NAMALWA (cell line): ENCODE measurements at regions not wholly inside any gene's neighbourhood (a gene's known extent, or its start where the extent isn't known, plus 50 kb on each side); places are given as distances from the start of the nearest gene placed in this dataset.
"Not testable (repeated sequence)": the region's sequence is repeated elsewhere in the genome, so short reads cannot be mapped to it uniquely, and the experiment has no call there.

Source experiments
- DNase-seq: peaks from one replicate; pipeline ENCODE4 v3.0.0-alpha.2; 2015; ENCODE audit warnings: low spot score

DNA sequence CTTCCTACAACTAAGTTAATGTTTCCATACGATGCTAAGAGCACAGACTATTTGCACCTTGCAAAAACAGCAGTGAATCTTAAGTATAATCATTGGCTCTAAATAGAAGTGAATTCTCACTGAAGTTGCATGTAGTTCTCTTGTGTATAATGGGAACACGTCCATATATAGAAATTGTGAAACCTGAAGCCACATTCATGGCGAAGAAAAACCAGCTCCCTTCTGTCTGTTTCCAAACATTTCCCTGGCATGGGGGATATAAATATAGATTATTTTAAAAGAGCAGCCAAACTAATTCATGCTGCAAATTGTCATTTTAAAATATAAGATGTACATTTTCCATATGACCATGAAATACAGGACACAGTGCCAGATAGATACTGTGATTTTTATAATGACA, 71.1 kb downstream of the TRAM1L1 start:
- no peak for DNase-seq

DNA sequence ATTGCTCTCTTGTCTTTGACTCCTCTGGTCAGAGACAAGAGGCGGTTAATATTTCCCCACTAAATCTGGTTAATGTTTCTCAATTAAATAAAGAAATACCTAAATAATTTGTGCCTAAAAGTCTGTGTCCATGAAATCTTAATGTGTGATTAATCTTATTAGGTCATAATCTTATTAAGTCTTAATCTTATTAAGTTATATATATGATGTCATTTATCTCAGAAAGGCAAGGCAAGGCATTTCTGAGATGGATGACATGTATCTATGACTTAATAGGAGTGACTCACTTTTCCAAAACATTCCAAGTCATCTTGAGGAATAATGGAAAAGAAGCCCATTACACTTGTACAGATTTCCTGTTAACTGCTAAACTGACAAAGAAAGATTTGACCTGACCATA, 74.7 kb downstream of the TRAM1L1 start:
- no peak for DNase-seq

DNA sequence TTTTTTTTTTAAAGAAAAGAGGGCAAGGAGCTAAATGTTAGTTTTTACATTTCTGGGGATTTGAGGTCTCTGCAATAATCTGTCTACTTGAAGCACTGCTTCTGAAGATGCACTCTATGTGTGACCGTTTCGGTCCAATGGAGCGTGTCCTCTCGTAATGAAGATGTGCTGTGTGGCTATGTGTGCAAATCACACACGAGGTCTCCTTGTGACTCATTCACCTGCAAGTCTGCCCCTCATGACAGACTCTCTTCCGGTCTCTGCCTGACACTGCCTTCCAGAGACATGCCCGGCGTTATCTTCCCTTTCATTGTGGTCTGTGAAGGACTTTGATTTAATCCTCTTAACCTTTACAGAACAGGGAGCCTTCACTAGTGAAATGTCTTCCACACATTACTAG, 84.3 kb downstream of the TRAM1L1 start:
- peak; percentile 23 for DNase-seq

DNA sequence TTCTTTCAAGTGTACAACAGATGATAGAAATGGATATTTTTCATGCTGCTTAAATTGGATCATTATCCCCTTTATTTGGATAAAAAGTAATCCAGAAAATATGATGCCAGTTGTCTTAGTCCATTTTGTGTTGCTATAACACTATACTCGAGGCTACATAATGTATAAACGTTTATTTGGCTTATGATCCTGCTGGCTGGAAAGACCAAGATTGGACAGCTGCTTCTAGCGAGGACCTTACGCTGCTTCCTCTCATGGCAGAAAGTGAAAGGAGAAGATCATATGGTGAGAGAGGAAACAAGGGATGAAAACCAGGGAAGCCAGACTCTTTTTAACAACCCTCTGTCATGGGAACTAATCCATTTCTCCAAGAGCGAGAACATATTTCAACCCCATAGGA, 102.7 kb downstream of the TRAM1L1 start:
- DNase-seq = no peak

DNA sequence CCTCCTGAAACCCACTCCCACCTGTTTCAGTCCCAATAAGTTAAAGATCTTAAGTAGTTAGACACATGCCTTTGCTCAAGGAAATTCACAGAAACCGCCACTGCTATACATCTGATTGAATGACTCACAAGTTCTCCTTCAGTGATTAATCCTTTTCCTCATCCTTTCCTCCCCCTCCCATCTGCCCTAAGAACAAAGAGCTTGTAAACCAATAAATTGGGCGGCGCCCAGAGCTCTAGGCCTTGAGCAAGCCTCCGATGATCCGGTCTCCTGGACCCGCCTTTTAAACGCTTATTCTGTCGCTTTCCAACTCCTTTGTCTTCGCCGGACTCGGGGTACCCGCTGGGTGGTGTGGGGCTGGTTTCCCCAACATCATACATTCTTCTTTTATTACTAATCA, 104.9 kb downstream of the TRAM1L1 start:
- not testable (repeated sequence) for DNase-seq

DNA sequence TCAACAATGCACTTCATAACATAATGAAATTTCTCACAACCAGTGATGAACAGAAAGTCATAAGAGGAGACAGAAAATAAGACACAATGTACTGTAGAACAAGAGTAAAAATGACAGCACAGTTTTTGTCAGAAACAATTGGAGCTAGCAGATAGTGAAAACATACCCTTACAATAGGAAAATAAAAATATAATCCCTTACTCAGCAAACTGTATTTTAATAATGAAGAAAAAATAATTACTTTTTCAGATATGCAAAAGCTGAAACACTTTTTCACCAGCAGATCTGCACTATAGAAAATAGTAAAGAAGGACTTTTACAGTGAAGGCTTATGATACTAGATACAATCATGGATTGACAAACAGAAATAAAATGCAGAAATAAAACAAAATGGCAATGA, 126.3 kb downstream of the TRAM1L1 start:
- no peak for DNase-seq

DNA sequence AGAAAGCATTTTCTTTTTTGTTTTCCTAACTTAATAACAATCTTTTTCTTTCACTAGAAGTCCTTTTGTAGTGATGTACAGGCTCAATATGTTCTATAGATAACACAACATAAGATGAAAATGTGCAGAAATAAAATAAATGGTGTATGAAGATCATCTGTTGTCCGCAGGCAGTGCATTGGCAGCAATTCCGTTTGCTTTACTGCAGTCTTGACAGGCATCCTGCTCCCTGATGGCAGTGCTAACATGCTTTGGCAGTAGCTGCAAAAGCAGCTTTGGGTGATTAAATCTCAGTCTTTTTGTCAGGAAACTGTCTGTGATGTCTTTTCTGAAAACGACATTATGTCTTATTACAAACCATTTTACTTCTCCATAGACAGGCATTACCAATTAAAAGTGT, 131.4 kb downstream of the TRAM1L1 start:
- DNase-seq = no peak

DNA sequence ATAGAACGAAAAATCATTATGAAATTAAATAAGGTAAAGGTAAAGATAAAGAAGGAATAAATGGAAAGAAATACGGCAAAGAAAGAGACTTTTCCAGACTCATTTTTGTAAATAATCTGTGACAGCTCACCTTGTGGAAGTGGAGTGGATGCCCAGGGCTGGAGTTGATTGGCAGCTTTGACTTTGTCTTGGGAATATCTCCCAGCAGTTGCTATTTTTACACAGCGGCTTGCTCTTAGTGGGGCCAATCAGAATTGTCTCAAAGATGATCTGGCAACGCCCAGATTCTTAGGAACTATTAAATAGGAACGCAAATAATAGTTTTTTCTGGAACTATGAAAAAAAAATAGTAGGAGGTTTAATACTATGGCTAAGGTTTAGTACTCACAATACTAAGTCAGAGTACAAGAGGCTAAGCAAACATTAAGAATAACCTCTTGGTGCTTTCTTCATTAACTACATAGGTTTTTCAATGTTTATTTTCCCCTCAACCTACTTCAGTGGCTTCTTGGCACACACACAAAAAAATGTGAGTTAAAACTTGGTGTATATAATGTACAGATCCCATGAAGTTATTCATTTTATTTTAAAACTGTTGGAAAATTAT, 132.7 kb downstream of the TRAM1L1 start:
- no peak for DNase-seq

DNA sequence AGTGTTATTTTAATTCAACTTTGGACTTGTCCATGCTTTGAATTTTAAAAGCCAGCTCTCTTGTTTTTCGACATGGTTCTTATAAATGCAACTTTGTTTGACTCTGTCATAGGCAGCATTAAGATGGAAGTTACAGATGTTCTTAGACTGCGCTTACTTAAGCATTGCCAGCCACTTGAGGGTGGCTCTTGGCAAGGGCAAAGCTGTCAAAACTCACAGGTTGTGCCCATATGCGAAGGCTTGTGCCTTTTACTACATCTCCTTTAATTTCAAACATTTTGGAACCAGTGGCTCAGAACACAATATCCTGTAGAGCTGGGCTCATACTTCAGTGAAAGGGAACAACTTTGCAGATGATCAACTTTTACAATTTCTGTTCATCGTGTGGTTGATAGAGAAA, 135.5 kb downstream of the TRAM1L1 start:
- DNase-seq = no peak

DNA sequence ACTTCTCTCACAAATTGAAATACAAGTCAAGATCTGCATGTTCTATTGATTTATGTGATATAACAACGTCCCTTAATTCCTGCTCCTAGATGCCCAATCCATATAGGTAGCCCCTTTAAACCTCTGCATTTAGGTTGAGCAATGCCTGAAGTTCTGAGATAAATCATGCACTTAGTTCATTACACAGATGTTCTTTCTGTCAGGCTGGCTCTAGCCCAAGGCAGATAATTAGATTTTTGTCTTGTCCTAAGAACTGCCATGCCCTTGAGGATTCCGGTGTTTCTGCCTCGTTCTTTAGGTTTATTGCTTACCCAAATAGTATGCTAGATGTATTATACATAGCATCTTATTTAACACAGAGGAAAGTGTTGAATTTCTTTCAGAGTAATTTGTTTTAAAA, 143.1 kb downstream of the TRAM1L1 start:
- no peak for DNase-seq

DNA sequence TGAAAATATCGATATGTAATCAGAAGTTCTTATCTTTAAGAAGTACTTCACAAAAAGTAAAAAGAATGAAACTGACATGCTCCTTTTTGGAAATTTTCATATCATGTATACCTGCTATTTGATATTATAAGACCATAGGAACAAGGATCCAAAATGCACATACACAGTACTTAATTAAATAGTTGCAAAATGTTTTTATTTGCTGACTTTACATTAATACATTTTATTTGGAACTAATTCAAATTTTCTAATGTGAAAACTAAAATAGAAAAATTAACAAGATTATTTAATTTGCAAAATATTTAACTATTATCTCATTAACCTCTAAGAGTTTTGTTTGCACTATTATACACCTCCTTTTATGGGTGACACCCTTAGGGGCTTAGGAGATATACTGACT, 155.0 kb downstream of the TRAM1L1 start:
- DNase-seq = no peak

DNA sequence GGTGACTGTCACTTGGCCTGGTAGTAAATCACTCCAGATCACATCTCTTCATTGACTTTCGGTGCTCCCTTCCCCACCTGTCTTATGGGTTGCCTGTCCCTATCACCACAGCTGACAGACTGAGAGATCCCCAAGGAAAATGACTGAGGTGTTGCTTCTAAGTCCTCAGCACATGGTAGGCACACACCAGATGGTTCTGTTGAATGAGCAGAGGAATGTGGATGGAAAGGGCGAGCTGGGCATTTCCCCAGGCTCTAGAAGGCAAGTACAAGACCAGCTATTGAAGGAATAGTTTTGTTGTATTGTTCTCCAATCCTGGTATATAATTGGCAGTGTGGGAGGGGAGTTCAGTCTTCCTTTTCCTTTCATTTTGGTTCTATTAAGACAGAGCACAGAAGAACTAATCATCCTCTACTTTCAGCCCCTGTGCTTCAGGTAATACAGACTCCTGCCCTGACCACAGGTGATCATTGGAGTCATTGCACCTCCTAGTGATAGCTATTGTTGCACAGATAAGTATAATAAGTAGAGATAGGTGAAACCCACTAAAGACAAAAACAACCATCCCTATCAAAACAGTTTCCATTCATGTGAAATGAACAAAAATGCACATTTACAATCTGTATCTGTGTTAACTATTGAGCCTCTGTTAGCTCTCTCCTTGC, 158.6 kb downstream of the TRAM1L1 start:
- DNase-seq = no peak

DNA sequence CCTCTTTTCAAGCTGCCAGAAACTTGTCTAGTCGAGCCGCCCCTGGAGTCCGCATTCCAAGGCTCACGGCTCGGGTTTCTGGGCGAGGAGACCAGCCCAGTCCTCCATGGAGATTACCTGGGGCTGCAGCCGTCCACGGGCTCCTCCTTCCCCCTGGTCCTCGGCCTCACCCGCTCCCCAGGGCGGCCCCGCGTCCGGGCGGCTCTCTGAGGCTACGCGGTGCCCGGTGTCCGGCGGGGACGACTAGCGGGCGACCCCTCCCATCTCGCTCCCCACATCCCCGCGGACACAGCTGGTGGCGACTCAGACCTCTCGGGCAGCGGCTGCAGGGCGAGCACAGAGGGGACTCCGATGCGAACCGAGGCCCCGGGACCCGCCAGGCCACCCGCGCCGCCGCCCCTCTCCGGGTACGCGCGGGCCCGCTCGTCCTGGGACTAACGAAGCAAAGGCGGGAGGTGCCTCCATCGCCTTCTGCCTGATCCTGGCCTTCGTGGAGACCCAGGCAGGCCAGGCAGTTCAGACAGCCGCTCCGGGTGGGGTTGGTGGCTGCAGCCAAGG, 159.4 kb downstream of the TRAM1L1 start:
- no peak for DNase-seq

DNA sequence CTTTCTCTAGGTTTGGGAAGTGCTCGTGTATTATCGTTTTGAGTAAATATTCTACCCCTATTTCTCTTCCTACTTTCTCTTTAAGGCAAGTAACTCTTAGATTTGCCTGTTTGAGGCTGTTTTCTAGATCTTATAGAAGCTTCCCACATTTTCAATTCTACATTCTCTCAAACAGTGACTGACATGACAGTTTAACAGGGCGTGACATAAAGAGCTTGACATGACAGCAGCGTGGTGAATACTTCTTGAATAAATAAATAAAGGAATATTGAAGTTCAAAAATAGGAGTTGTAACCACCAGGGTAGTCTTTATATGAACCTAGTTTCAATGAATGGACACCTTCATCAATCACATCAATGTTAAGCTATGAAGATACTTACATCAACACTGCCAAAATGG, 162.0 kb downstream of the TRAM1L1 start:
- DNase-seq = no peak

DNA sequence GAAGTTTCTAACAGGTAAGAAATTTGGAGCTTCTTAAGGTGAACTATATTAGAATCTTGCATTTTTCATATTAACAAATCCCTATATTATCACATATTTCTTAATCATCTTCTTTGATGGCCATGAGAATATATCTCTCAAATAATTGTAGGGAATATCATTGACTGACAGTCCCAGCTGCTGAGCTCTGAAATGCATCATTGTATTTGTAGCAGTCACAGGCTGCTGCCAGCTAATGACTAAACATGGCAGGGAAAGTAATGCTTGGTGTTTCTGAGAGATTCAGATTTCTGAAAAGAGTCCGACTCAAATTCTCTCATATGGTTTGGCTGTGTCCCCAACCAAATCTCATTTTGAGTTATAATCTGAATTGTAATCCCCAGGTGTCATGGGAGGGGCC, 171.9 kb downstream of the TRAM1L1 start:
- DNase-seq = no peak

DNA sequence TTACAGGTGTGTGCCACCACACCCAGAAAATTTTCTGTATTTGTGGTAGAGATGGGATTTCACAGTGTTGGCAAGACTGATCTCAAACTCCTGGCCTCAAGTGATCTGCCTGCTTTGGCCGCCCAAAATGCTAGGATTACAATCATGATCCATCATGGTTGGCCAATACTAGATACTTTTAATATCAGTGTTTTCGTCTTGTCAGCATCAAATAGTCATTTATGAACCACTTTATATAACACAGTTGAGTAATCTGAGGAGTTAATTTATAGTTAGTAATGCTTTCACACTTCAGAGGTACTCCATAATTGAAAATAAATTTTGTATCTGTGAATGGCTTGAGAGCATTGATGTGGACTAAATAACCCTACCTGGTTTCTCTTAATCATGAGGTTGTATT, 178.6 kb downstream of the TRAM1L1 start:
- DNase-seq = no peak

DNA sequence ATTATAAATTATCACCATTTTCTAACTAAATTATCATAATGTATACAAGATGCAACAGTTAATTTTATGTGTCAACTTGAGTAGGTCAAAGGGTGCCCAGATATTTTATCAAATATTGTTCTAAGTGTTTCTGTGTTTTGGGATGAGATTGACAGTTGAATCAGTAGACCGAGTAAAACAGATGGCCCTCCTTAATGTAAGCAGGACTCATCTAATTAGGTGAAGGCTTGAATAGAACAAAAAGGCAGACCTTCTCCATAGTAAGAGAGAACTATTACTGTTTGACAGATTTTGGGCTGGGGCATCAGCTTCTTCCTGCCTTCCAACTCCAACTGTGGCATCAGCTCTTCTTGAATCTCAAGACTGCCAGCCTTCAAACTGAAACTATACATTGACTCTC, 185.8 kb downstream of the TRAM1L1 start:
- DNase-seq = no peak

DNA sequence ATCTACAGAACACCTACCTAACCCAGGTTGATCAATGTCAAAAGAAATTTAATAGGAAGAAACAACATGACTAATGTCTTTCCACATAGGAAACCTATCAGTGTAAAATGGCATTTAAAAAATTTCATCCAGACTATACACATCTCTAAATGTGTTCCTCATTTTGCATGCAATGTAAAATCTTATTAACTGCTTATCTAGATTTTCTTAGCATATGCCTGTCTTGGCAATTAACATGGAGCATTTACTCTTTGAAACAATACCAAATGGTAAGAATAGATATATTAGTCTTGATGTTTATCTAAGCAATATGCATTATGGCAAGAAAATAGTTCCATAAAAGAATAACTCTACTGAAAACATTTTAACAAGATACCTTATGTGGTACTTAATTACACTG, 199.8 kb downstream of the TRAM1L1 start:
- DNase-seq = no peak

DNA sequence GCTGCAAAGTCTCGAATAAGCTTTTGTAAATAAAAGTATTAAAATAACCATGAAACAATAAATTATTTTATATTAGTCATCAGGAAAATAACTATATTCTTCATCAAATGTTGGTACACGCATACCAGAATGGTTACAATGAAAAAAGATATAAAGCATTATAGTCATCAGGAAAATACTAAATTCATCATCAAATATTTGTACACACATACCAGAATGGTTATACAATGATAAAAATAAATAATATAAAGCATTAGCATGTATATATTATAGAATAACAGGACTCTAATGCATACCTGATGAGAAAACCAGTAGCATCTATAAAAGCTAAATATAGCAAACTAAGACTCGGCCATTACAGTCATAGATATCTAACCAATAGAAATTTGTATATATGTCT, 202.9 kb downstream of the TRAM1L1 start:
- no peak for DNase-seq

DNA sequence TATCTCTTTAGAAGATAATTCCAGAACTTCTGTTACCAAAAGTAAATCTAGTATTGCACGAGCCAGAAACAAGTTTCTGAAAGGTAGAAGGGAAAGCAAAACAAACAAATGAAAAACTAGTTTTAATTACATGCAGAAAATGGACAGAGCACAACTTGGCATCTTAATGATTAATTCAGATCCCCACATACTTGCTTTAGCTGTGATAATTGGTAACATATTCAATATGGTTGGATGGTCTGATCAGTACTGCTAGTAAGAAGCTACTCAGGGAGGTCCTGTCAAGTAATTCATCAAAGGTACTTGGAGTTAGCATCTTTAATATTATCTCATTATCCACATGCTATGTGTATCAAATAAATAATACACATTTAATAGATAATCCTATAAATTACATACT, 204.3 kb downstream of the TRAM1L1 start:
- no peak for DNase-seq

DNA sequence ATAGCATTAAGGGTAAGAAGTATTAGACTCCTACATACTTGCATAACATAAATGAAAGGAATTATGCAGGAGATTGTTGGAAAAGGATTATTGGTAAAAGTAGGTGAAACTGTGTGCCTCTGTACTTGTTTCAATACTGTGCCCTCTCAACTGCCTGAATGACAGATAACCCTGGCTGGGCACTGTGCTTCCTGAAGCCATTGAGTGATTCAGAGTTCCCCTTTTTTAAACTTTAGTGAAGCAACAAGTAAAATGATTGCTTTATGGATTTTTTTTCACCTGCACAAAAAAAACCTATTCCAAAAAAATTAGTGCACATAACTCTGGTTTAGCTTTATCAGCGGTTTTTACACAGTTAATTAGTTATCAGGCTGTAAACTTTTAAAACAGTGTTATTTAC, 204.8 kb downstream of the TRAM1L1 start:
- no peak for DNase-seq

DNA sequence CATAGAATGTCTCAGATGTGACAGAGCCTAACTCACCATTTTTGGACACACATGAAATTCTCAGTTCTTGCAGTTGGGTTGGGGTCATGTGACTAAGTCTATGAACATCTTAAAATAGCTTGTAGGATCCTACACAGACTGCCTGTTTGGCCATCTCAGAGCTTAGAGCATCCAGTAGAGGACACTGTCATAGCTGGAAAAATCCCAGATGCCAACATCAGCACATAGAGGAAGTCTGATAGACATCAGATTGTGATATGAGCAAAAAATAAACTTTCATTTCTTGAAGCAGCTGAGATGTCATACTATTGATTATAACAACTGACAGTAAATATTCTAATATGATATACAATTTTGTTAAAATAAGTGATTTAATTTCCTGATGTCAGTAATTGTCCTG, 207.1 kb downstream of the TRAM1L1 start:
- no peak for DNase-seq

DNA sequence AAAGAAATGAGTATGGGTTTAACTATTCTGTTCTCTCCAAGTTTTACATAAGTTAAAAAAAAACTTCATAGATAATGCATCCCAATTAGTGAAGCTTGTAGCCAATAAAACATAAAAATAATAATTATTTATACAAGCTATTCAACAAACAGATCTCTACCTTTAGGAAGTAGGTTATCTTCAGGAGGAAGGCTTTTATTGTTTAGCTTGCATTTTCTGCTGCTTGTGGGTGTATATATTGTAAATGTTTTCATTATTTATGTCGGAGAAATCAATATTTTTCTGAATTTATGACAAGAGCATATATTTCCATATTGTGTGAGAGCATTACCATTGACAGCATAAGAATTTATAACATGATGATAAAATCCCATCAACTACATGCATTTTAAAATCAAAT, 208.3 kb downstream of the TRAM1L1 start:
- DNase-seq = no peak

DNA sequence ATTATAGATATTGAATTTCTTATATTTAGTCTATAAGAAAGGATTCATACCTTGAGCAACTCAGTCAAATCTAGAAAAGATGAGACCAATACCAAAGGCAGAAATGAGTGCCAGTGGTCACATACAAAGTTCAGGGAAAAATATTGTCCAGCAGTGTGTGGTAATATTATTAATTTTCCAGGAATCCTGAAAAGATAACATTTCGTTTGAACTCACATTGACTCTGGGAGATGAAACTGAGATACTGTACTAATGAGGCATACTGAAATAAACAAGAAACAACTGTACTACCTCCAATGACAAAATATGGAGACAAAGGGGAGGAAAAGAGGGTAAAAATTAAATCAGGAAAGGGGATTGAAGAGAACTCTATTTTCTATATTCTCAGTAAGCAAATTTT, 212.4 kb downstream of the TRAM1L1 start:
- DNase-seq = no peak
